Heart right ventricle (tissue), 16 donors: ENCODE measurements at regions not wholly inside any gene's neighbourhood (a gene's known extent, or its start where the extent isn't known, plus 50 kb on each side); places are given as distances from the start of the nearest gene placed in this dataset.

Experiments used
- ATAC-seq, 8 donors: fragments of 200-7000 bp; cut with Tn5 transposase; one replicate each; pipeline ENCODE4 v1.9.1; 2020; ENCODE audit warnings: mild to moderate bottlenecking in 8 of 8, moderate library complexity in 8 of 8, moderate number of reproducible peaks in 1 of 8
- DNase-seq, 2 donors: peaks; one replicate each; pipeline ENCODE4 v3.0.0-alpha.2; 2020
- H3K27ac ChIP-seq, 10 donors: fragments of 200-600 bp; sonication (generic) in 2 of 10; one replicate each; pipeline versions ENCODE4 v1.5.0 to v1.8.0; 2020 to 2022; ENCODE audit warnings: mild to moderate bottlenecking in 3 of 10
- H3K27me3 ChIP-seq, 7 donors: fragments of 200-600 bp; one replicate each; pipeline ENCODE4 v1.8.0; 2021 to 2022; ENCODE audit warnings: mild to moderate bottlenecking in 2 of 7
- H3K36me3 ChIP-seq, 9 donors: fragments of 200-600 bp; sonication (generic) in 1 of 9; one replicate each; pipeline versions ENCODE4 v1.5.0 to v1.8.0; 2020 to 2022; ENCODE audit warnings: mild to moderate bottlenecking in 2 of 9
- H3K4me1 ChIP-seq, 9 donors: fragments of 200-600 bp; sonication (generic) in 1 of 9; one replicate each; pipeline versions ENCODE4 v1.5.0 to v1.8.0; 2020 to 2022; ENCODE audit warnings: mild to moderate bottlenecking in 4 of 9
- H3K4me3 ChIP-seq, 10 donors: fragments of 200-600 bp; sonication (generic) in 2 of 10; one replicate each; pipeline versions ENCODE4 v1.5.0 to v1.8.0; 2020 to 2022; ENCODE audit warnings: mild to moderate bottlenecking in 7 of 10, moderate library complexity in 2 of 10
- H3K9me3 ChIP-seq, 11 donors: fragments of 200-600 bp in 10 of 11; sonication (generic) in 2 of 11; one replicate each; pipeline versions ENCODE4 v1.5.0 to v1.8.0; 2013 to 2022; ENCODE audit warnings: mild to moderate bottlenecking in 2 of 11, control low read depth in 1 of 11, moderate library complexity in 1 of 11
- WGBS, 2 donors: extraction: QIAGEN DNeasy Blood & Tissue Kit; methylation state at CpG; one replicate each; pipeline ENCODE4 v1.1.7; 2013; ENCODE audit warnings: inconsistent platforms in 1 of 2; 5-methylcytosine and 5-hydroxymethylcytosine counted together
- intact Hi-C, 10 donors: fragments of 100-400 bp; cut with DNase I; formaldehyde crosslinking; loops; one replicate each; pipeline versions ENCODE4 v1.11.1 to v1.14.2; 2022
- TF ChIP-seq, protein P1 (sequence below), 9 donors: fragments of 200-600 bp; sonication (generic) in 2 of 9; IDR thresholded peaks; one replicate each; pipeline versions ENCODE4 v1.5.0 to v1.8.0; 2021 to 2022; ENCODE audit warnings: antibody characterized with exemption in 9 of 9, mild to moderate bottlenecking in 5 of 9, moderate library complexity in 1 of 9
- donor health status: Arrhythmogenic right ventricular cardiomyopathy.
- donor health status: ischemic (EF 13 %, LVEDD 7.1; RV severe dilation, severe dysfunction).
- donor health status: healthy with polysubstance abuse.
- donor health status: DM: no; HTN: yes; CAD: no.
- donor health status: DM: no; HTN: no; CAD: no.
- donor health status: ischemic (EF 25% LVEDD 6.9; RV normal size, moderate dysfunction).
- donor health status: ischemic (EF 25% LVEDD 5.7; RV mildly dilated, moderate dysfunction).
- donor health status: healthy.
- donor health status: DM: yes; HTN: yes; CAD: no.
- donor health status: Ischemic cardiomyopathy.
- donor health status: ischemic (EF 35%, LVEDD 5.7; RV mildly dilated, moderate dysfunction).
- donor health status: nonischemic (EF 11% LVEDD 7.7; RV severe dilation, severe dysfunction).
- donor health status: DM: yes; HTN: yes; CAD: no.
- donor health status: PGD.
- donor health status: ischemic (EF 29% LVEDD 5.4; RV normal size, mild dysfunction).
- donor health status: nonischemic (EF 23%, LVEDD 6.1; RV moderate dilation, normal function).

DNA sequence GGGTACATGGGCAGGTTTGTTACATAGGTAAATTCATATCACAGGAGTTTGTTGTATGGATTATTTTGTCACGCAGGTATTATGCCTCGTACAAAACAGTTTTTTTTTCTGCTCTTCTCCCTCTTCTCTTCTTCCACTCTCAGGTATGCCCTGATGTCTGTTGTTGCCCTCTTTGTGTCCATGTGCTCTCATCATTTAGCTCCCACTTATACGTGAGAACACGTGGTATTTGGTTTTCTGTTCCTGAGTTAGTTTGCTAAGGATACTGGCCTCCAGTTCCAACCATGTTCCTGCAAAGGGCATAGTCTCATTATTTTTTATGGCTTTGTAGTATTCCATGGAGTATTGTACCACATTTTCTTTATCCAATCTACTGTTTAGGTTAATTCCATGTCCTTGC, 65.7 kb downstream of the UNC5CL start:
- no peak overlapping the region for H3K4me3 ChIP-seq
- peaks cover 0 to 23% (median 0%) of the 10 kb centered on the region in 11 donors for H3K9me3 ChIP-seq
- H3K27ac ChIP-seq, result no peak overlapping the region
- H3K27me3 ChIP-seq, result peaks cover 0 to 11% (median 0%) of the 10 kb centered on the region in 7 donors
- WGBS, 2 donors, result 91 to 94% methylated on average over 4 of the region's 4 CpGs
- intact Hi-C loops, result no loop called here
- no peaks in the 10 kb centered on the region for H3K4me1 ChIP-seq
- no peak for DNase-seq
- no peaks in the 10 kb centered on the region for H3K36me3 ChIP-seq
- TF ChIP-seq, protein P1, sequence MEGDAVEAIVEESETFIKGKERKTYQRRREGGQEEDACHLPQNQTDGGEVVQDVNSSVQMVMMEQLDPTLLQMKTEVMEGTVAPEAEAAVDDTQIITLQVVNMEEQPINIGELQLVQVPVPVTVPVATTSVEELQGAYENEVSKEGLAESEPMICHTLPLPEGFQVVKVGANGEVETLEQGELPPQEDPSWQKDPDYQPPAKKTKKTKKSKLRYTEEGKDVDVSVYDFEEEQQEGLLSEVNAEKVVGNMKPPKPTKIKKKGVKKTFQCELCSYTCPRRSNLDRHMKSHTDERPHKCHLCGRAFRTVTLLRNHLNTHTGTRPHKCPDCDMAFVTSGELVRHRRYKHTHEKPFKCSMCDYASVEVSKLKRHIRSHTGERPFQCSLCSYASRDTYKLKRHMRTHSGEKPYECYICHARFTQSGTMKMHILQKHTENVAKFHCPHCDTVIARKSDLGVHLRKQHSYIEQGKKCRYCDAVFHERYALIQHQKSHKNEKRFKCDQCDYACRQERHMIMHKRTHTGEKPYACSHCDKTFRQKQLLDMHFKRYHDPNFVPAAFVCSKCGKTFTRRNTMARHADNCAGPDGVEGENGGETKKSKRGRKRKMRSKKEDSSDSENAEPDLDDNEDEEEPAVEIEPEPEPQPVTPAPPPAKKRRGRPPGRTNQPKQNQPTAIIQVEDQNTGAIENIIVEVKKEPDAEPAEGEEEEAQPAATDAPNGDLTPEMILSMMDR (IDR thresholded peaks at IDR 0.05), result no peak
- no peak for ATAC-seq

DNA sequence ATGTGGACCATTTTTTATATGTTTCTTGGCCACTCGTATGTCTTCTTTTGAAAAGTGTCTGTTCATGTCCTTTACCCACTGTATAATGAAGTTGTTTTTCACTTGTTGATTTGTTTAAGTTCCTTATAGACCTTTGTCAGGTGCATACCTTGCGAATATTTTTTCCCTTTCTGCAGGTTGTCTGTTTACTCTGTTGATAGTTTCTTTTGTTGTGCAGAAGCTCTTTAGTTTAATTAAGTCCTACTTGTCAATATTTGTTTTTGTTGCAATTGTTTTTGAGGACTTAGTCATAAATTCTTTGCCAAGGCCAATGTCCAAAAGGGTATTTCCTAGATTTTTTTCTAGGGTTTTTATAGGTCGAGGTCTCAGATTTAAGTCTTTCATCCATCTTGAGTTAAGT, 66.2 kb downstream of the UNC5CL start:
- WGBS, 2 donors, result 82 to 84% methylated on average over 3 of the region's 3 CpGs
- no peak overlapping the region for H3K4me3 ChIP-seq
- H3K27me3 ChIP-seq, result peaks cover 0 to 11% (median 0%) of the 10 kb centered on the region in 7 donors
- no peaks in the 10 kb centered on the region for H3K4me1 ChIP-seq
- peaks cover 0 to 23% (median 0%) of the 10 kb centered on the region in 11 donors for H3K9me3 ChIP-seq
- TF ChIP-seq, protein P1 (IDR thresholded peaks at IDR 0.05), result no peak
- no peak for DNase-seq
- no peak for ATAC-seq
- H3K36me3 ChIP-seq, result no peaks in the 10 kb centered on the region
- intact Hi-C loops, result no loop called here
- no peak overlapping the region for H3K27ac ChIP-seq

DNA sequence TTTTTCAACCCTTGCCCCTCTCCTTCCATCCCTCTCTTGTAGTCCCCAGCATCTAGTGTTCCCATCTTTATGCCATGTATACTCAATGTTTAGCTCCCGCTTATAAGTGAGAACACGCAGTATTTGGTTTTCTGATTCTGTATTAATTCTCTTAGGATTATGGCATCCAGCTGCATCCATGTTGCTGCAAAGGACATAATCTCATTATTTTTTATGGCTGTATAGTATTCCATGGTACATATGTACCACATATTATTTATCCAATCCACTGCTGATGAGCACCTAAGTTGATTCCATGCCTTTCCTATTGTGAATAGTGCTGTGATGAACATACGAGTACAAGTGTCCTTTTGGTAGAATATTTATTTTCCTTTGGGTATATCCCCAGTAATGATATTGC, 66.8 kb downstream of the UNC5CL start:
- TF ChIP-seq, protein P1 (IDR thresholded peaks at IDR 0.05), result no peak
- Histone ChIP-seq H3K36me3 (no peaks in the 10 kb centered on the region), H3K27me3 (peaks cover 0 to 5% (median 0%) of the 10 kb centered on the region in 7 donors), H3K4me3 (no peak overlapping the region), H3K9me3 (peaks cover 0 to 23% (median 0%) of the 10 kb centered on the region in 11 donors), H3K4me1 (no peaks in the 10 kb centered on the region), H3K27ac (no peak overlapping the region)
- ATAC-seq (no peak), DNase-seq (no peak)
- WGBS, 2 donors, result 95 to 97% methylated on average over 3 of the region's 3 CpGs
- intact Hi-C loops, result no loop called here

DNA sequence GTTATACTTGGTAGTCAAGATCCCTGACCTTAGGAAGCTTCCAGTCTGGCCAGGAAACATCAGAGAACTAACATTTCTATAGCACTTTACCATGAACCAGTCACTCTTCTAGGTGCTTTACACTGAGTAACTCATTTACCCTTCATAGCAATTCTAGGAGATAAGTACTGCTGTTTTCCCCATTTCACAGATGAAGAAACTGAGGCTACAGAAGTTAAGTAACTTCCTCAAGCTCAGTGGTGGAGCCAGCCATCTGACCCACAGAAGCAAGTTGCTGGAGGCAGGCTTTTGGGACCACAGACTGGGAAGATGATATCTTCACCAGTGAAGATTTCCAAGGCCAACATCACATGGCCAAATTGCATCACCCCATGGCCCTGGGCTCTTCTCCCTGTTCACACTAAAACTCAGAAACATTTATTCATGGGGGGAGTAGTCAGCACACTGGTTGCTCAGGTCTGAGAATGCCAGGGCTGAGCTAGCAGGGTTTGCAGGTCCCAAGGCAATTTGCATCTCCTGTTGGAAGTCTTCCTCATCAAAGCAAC, 70.3 kb downstream of the UNC5CL start:
- Histone ChIP-seq H3K27ac (no peak overlapping the region), H3K9me3 (peaks cover 0 to 16% (median 0%) of the 10 kb centered on the region in 11 donors), H3K36me3 (no peaks in the 10 kb centered on the region), H3K4me3 (no peak overlapping the region), H3K4me1 (no peaks in the 10 kb centered on the region), H3K27me3 (no peaks in the 10 kb centered on the region)
- ATAC-seq, result no peak
- intact Hi-C loops, result loop anchor here in 1 of 10 donors (2.0 kb wide), 1 partner anchor 34 kb away; no protein-coding TSS in a partner anchor
- DNase-seq, result no peak
- TF ChIP-seq, protein P1 (IDR thresholded peaks at IDR 0.05), result no peak
